ENCODE measurements at regions not wholly inside any gene's neighbourhood (a gene's known extent, or its start where the extent isn't known, plus 50 kb on each side); places are given as distances from the start of the nearest gene placed in this dataset.

DNA sequence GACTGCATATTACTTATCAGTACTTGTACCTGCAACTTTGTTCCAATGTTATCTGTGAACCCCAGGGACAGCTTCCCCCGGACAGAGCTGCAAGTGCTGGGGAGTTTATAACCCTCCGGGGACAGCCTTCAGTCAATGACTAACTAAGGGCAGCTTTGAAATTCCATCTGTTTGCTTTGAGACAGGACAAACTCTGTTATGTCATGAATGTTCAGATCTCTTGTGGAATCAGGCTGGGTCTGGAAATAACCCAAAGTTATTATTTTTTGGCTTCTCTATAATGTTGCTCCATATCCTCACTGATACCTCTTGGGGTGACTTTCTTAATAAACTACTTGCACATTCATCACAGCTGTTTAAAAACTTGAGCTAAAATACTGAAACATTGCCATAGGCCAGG is 617.5 kb upstream of the TLE4 start:
- TF ChIP-seq, protein P1, sequence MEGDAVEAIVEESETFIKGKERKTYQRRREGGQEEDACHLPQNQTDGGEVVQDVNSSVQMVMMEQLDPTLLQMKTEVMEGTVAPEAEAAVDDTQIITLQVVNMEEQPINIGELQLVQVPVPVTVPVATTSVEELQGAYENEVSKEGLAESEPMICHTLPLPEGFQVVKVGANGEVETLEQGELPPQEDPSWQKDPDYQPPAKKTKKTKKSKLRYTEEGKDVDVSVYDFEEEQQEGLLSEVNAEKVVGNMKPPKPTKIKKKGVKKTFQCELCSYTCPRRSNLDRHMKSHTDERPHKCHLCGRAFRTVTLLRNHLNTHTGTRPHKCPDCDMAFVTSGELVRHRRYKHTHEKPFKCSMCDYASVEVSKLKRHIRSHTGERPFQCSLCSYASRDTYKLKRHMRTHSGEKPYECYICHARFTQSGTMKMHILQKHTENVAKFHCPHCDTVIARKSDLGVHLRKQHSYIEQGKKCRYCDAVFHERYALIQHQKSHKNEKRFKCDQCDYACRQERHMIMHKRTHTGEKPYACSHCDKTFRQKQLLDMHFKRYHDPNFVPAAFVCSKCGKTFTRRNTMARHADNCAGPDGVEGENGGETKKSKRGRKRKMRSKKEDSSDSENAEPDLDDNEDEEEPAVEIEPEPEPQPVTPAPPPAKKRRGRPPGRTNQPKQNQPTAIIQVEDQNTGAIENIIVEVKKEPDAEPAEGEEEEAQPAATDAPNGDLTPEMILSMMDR (IDR thresholded peaks at IDR 0.05), result no peak
- TF ChIP-seq POLR2A (IDR thresholded peaks at IDR 0.05), result no peak
- no peak for TF ChIP-seq POLR2AphosphoS5 (IDR thresholded peaks at IDR 0.05)
- TF ChIP-seq EP300 (IDR thresholded peaks at IDR 0.05), result no peak

Data from stomach (tissue), 4 donors.